ENCODE measurements at regions not wholly inside any gene's neighbourhood (a gene's known extent, or its start where the extent isn't known, plus 50 kb on each side); places are given as distances from the start of the nearest gene placed in this dataset.

- 95 to 100% methylated on average over 2 to 3 of the region's 3 CpGs for WGBS, 2 experiments (ENCODE audit: insufficient coverage in 1 of 2, insufficient read length in 1 of 2)
- H3K4me3 ChIP-seq (ENCODE audit: low read length), result no peak overlapping the region
- Mint-ChIP-seq H3K27me3 (ENCODE audit: insufficient read depth) (no peaks in the 10 kb centered on the region), H3K4me1 (peaks cover 25% of the 10 kb centered on the region), H3K9me3 (no peaks in the 10 kb centered on the region), H3K4me3 (no peak overlapping the region), H3K27ac (no peak overlapping the region), H3K36me3 (ENCODE audit: low read depth) (no peaks in the 10 kb centered on the region)
- no peak for DNase-seq
- H3K9me3 ChIP-seq (ENCODE audit: control insufficient read depth, low read length), result no peaks in the 10 kb centered on the region
- no peak overlapping the region for H3K27ac ChIP-seq (ENCODE audit: low read depth, low read length)
- no peak overlapping the region for H3K9ac ChIP-seq (ENCODE audit: extremely low read depth, low read length, poor library complexity, severe bottlenecking)
- peaks cover 1% of the 10 kb centered on the region for H3K4me1 ChIP-seq (ENCODE audit: control insufficient read depth, insufficient read depth, low read length)
- TF ChIP-seq CTCF (conservative IDR thresholded peaks at IDR 0.05), result no peak
- no peaks in the 10 kb centered on the region for H3K27me3 ChIP-seq (ENCODE audit: control insufficient read depth, insufficient read depth, low read length, poor library complexity, severe bottlenecking)
- no peaks in the 10 kb centered on the region for H3K36me3 ChIP-seq (ENCODE audit: control insufficient read depth, insufficient read depth, low read length)
These were observed 389.6 kb upstream of the DDHD1 start for GRCh38 chr14:53542732-53543131.

- peaks cover 21% of the 10 kb centered on the region for H3K4me1 Mint-ChIP-seq
- DNase-seq, result no peak
These were observed 388.3 kb upstream of the DDHD1 start for GRCh38 chr14:53541411-53541810.

DNA sequence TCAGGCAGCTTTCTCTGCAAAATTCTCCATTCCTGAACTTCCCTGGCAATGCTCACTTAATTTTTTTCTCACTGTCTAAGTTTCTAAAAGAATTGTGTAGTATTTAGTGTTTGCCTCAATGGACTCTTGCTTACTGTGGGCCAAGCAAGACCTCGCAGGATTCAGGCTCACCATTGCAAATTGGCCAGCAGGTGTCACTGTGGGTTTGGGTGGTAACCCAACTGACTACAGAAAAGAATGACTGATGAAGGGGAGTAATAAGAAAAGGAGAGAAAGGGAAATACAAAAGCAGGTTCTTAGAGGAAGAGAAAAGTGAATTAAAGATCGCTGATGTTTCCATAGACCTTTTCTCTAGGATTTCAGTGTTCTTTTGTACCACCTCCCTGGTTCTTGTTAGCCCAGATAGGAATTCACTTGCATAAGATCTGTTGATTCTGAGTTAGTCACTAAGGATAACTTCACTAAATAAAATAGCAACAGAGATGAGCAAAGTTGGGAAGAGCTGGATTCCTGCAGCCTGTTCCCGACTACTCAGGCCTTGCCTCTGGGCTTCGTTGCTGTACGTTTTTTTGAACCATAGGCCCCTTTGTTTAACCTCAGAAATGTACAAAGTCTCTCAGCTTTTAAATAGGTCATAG is 386.5 kb upstream of the DDHD1 start:
- Histone ChIP-seq H3K4me1 (ENCODE audit: control insufficient read depth, insufficient read depth, low read length) (no peaks in the 10 kb centered on the region), H3K4me3 (ENCODE audit: low read length) (no peak overlapping the region), H3K27me3 (ENCODE audit: control insufficient read depth, insufficient read depth, low read length, poor library complexity, severe bottlenecking) (no peaks in the 10 kb centered on the region), H3K9ac (ENCODE audit: extremely low read depth, low read length, poor library complexity, severe bottlenecking) (no peak overlapping the region), H3K9me3 (ENCODE audit: control insufficient read depth, low read length) (no peaks in the 10 kb centered on the region), H3K27ac (ENCODE audit: low read depth, low read length) (no peak overlapping the region), H3K36me3 (ENCODE audit: control insufficient read depth, insufficient read depth, low read length) (no peaks in the 10 kb centered on the region)
- H3K36me3 Mint-ChIP-seq (ENCODE audit: low read depth), result no peaks in the 10 kb centered on the region
- peak; percentile 95 for DNase-seq
- H3K4me3 Mint-ChIP-seq, result no peak overlapping the region
- 36 to 40% methylated on average over 4 to 5 of the region's 5 CpGs for WGBS, 2 experiments (ENCODE audit: insufficient coverage in 1 of 2, insufficient read length in 1 of 2)
- peak overlapping the region; percentile 14 for H3K27ac Mint-ChIP-seq
- peaks cover 20% of the 10 kb centered on the region for H3K4me1 Mint-ChIP-seq
- H3K27me3 Mint-ChIP-seq (ENCODE audit: insufficient read depth), result no peaks in the 10 kb centered on the region
- TF ChIP-seq CTCF (conservative IDR thresholded peaks at IDR 0.05), result peak; percentile 94
- H3K9me3 Mint-ChIP-seq, result no peaks in the 10 kb centered on the region

More at GRCh38 chr14:53541411-53541810, 388.3 kb upstream of the DDHD1 start:
- Mint-ChIP-seq H3K36me3 (ENCODE audit: low read depth) (no peaks in the 10 kb centered on the region), H3K27ac (no peak overlapping the region), H3K27me3 (ENCODE audit: insufficient read depth) (no peaks in the 10 kb centered on the region), H3K4me3 (no peak overlapping the region), H3K9me3 (no peaks in the 10 kb centered on the region)
- H3K4me1 ChIP-seq (ENCODE audit: control insufficient read depth, insufficient read depth, low read length), result no peaks in the 10 kb centered on the region
- H3K27me3 ChIP-seq (ENCODE audit: control insufficient read depth, insufficient read depth, low read length, poor library complexity, severe bottlenecking), result no peaks in the 10 kb centered on the region
- no peaks in the 10 kb centered on the region for H3K36me3 ChIP-seq (ENCODE audit: control insufficient read depth, insufficient read depth, low read length)
- TF ChIP-seq CTCF (conservative IDR thresholded peaks at IDR 0.05), result no peak
- no peak overlapping the region for H3K27ac ChIP-seq (ENCODE audit: low read depth, low read length)
- H3K4me3 ChIP-seq (ENCODE audit: low read length), result no peak overlapping the region
- H3K9ac ChIP-seq (ENCODE audit: extremely low read depth, low read length, poor library complexity, severe bottlenecking), result no peak overlapping the region
- H3K9me3 ChIP-seq (ENCODE audit: control insufficient read depth, low read length), result no peaks in the 10 kb centered on the region
